ENCODE measurements at regions not wholly inside any gene's neighbourhood (a gene's known extent, or its start where the extent isn't known, plus 50 kb on each side); places are given as distances from the start of the nearest gene placed in this dataset.

DNA sequence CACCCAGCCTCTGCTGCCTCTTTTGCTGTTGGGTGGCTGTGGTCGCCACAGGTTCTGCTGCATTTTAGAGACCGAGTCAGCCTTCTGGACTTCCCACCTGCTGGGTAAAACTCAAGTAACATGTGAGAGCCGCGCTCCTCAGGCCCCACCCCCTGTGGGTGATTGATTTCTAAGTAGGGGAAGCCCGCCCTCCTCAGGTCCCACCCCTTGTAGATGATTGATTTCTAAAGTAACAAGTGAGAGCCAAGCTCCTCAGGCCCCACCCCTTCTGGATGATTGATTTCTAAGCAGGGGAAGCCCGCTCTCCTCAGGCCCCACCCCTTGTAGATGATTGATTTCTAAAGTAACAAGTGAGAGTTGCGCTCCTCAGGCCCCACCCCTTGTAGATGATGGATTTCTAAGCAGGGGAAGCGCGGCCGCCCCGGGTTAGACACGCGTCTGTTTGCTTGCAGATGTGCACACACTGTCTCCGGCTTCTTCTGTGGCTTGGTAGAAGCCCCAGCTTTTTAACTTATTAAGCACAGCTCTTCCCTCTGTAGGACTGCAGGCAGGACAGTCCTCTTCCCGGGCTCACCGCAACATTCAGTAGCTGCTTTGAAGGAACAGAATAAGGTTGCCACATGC is 83.4 kb downstream of the FAM43A start:
- DNase-seq (ENCODE audit: low spot score), result peak; percentile 97

- no peak for DNase-seq (ENCODE audit: low spot score)
Measured at GRCh38 chr3:194772241-194773000, 86.7 kb downstream of the FAM43A start.

- DNase-seq (ENCODE audit: low spot score), result no peak
Measured at GRCh38 chr3:194773216-194773615, 87.5 kb downstream of the FAM43A start.

- DNase-seq (ENCODE audit: low spot score), result no peak
Measured at GRCh38 chr3:194773771-194774455, 88.2 kb downstream of the FAM43A start.

DNA sequence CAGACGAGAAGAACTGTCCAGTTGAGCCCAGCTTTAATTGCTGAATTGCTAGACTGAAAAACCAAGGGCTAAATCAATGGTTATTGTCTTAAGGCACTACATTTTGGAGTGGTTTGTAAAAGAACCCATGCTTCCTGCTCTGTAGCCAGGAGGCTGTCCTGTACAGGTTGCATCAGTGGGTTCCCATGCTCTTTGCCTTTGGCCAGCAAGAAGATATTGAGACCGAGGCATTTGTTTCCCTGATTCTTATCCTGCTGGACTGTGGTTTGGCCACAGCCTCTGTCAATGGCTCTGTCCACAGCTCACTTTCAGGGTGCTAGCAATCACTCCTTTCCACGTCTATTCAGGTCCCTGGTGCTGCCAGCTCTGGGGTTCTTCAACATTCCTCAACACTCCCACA is 89.6 kb downstream of the FAM43A start:
- no peak for DNase-seq (ENCODE audit: low spot score)

- no peak for DNase-seq (ENCODE audit: low spot score)
Measured at GRCh38 chr3:194775731-194776130, 90.0 kb downstream of the FAM43A start.

- no peak for DNase-seq (ENCODE audit: low spot score)
Measured at GRCh38 chr3:194777729-194778128, 92.0 kb downstream of the FAM43A start.

DNA sequence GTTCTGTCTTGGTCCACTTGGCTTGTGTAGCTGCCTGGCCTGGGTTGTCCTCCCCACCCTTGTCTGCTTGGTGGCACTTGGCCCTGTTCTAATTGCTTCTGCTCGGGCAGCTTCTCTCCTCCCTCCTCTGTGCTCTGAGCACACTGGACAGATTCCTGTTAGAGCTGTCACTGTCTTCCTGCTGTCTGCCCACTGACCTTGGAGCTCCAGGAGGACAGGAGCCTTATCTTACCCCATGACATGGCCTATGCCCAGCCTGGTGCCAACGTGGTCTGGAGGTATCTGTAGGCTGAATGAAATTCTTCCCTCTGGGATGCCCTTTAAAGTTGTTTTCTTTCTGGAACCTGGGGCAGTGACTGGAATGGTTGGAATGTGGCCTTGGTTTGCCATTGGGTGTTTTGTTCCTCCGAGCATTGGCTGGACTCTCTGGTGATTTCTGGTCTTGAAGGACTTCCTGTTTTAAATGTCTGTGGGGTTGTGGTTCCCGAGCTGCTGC is 94.1 kb downstream of the FAM43A start:
- DNase-seq (ENCODE audit: low spot score), result no peak

GRCh38 chr3:194780706-194781105 is 95.0 kb downstream of the FAM43A start:
- no peak for DNase-seq (ENCODE audit: low spot score)

DNA sequence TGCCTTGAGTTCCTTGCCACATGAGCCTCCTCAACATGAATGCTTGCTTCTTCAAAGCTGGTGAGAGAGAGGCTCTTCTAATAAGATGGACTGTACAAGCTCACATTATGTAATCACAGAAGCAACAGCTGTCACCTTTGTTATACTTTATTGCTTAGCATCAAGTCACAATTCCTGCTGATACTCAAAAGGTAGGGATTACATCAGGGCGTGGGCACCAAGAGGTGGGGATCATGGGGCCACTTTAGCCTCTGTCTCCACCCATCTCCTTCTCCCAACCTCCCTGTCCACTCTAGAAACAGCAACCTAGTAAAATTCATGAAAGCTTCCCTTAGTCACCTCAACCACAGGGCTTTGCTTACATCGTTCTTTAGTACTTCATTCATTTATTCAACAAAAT is 95.9 kb downstream of the FAM43A start:
- no peak for DNase-seq (ENCODE audit: low spot score)

DNA sequence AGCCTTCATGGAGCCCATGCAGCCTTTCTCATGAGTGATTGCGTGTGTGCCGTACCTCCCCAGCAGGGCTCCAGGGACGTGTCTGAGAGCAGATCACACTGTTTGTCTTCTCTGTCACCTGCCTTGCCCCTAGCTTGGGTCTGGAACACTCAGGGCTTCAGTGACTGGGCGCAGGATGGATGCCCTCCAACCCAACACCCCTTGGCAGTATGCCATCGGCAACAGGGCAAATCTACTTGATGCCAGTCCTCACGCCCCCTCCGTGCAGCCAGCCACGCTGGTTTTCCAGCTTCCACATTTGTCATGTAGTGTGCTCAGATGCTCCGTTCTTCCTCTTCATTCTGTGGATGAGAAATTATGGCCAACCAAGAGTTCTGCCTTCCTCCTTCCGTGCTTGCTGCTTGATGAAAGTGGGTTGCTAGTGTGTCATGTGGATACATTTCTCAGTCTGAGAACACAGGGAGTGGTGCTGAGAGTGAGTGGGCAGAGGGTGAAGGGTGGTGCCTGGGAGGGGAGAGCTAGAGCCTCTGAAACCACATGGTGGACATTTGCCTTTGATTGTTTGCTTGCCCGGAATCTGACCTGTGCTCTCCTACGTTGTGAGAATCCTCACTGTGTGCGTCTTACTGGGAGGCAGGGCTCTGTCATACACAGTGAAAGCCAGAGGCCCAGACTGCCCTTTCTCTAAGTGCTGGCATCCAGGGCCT is 97.2 kb downstream of the FAM43A start:
- no peak for DNase-seq (ENCODE audit: low spot score)

DNA sequence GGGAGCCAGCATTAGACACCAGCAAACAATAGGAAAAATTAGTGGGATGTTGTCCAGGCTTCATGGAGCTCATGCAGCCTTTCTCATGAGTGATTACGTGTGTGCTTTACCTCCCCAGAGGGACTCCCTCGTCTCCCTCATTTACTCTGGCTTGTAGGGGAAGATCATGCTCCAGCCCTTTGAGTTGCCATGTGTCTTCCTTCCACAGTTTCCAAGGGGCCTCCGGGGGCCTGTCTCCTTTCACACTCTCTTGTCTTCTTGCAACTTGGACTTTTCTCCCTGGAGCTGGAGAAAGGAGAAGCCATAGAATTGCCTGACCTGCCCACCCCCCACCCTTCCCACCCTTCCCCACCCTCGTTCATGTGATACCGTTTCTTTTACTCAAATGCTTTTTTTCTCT is 98.7 kb downstream of the FAM43A start:
- DNase-seq (ENCODE audit: low spot score), result no peak

GRCh38 chr3:194785315-194785714 is 99.6 kb downstream of the FAM43A start:
- no peak for DNase-seq (ENCODE audit: low spot score)

GRCh38 chr3:194787072-194787471 is 101.4 kb downstream of the FAM43A start:
- DNase-seq (ENCODE audit: low spot score), result no peak

DNA sequence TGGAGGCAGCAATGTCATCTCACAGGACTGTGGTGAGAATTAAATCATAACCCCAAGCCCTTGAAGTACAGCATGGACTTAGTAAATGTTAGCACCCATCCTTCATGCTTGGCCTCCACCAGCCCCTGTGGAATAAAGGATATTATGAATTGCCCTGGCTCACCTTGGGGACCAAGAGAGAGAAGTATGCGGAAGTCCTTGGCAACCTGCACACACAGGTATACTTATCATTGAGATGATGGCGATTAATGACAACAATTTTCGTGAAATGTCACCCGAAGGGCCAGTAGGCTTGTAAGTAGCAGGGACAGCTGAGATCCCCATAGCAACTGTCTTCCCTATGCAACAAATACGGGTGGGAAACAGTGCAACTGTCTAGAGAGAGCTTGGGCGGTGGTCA is 102.0 kb downstream of the FAM43A start:
- DNase-seq (ENCODE audit: low spot score), result no peak

GRCh38 chr3:194792368-194792767 is 106.7 kb downstream of the FAM43A start:
- DNase-seq (ENCODE audit: low spot score), result no peak

DNA sequence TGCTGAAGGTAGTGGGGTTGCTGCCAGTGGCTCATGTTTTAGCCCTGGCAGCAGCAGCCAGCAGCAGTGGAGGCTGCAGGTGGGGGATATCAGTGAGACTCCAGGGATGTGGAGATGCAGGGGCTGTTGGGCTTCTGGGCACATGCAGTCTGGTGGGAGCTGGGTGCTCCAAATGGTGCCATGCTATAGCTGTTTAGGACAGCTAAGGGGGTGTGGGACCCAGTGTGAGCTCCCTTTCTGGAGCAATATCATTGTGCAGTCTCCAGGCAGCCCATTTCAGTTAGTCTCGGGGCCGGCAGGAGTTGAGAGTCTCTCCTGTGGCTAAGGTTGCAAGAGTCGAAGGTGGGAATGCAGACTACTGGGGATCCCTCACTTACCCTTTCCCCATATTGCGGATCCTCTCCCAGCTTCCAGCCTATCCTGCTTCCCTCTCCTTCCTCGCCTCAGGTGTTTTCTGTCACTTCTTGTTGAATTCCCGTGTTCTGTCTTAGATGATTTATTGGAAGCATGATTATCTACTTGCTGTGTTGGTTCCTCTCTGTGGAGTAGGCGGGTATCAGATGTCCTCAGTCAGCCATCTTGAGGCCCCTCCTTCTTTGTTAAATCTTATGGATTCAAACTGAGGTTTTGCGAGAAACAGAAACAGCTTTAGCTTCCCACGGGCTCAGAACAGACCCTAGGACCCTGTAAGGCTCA is 112.0 kb downstream of the FAM43A start:
- no peak for DNase-seq (ENCODE audit: low spot score)

DNA sequence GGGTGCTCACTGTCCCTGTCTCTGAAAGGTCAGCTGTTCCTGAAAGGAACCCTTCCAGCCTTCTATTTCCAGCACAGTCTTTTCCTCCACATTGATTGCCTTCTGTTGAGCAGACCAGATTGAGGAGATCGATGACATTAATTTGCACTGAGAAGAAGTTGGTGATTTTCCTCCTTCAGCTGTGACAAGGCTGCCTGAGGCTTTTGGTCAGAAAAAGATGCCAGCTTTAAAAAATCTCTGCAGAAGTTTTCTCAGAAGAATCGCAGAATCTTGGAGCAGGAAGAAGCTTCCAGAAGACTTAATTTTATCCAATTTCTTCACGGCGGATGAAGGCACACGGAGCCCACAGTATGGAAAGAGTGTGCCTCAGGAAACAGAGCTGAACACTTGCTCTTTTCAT is 112.8 kb downstream of the FAM43A start:
- no peak for DNase-seq (ENCODE audit: low spot score)

DNA sequence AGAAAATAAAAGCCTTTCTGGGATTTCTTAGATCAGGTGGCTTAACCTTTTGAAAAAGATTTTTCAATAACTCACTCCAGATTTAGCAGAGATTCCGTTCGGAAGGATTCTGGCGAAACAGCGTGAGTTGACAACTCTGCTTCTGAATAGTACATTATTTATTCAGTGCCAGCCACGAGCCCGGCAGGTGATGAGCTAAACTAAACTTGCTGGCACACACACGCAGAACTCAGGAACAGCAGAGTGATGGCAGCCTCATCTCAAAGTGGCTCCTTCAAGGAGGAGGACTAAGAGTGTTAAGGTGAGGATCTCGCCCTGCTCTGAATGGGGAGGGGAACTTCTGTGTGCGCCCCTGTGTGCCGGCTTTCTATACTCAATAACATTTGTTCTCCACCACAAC is 114.3 kb downstream of the FAM43A start:
- DNase-seq (ENCODE audit: low spot score), result no peak

GRCh38 chr3:194801461-194802432 is 116.1 kb downstream of the FAM43A start:
- no peak for DNase-seq (ENCODE audit: low spot score)

- no peak for DNase-seq (ENCODE audit: low spot score)
Measured at GRCh38 chr3:194804796-194805195, 119.1 kb downstream of the FAM43A start.
